Activated T-cell treated with anti-CD3 and anti-CD28 coated beads for 24 hours (primary cell): ENCODE measurements at regions not wholly inside any gene's neighbourhood (a gene's known extent, or its start where the extent isn't known, plus 50 kb on each side); places are given as distances from the start of the nearest gene placed in this dataset.

ENCODE experiments used
- DNase-seq: peaks from one replicate; pipeline ENCODE4 v3.0.0-alpha.2; 2020; ENCODE audit warnings: low read depth

- no peak for DNase-seq
Measured at GRCh38 chr10:117927332-117927731, 119.4 kb downstream of the RAB11FIP2 start.

- no peak for DNase-seq
Measured at GRCh38 chr10:117927871-117928270, 118.9 kb downstream of the RAB11FIP2 start.

GRCh38 chr10:117928281-117928680, 118.5 kb downstream of the RAB11FIP2 start:
- no peak for DNase-seq

- no peak for DNase-seq
Measured at GRCh38 chr10:117928741-117929140, 118.0 kb downstream of the RAB11FIP2 start.

- DNase-seq, result no peak
Measured at GRCh38 chr10:117929327-117930067, 117.2 kb downstream of the RAB11FIP2 start.

- no peak for DNase-seq
Measured at GRCh38 chr10:117931078-117931477, 115.7 kb downstream of the RAB11FIP2 start.

- no peak for DNase-seq
Measured at GRCh38 chr10:117933036-117933435, 113.7 kb downstream of the RAB11FIP2 start.

- no peak for DNase-seq
Measured at GRCh38 chr10:117934477-117934876, 112.3 kb downstream of the RAB11FIP2 start.

GRCh38 chr10:117936141-117936540, 110.6 kb downstream of the RAB11FIP2 start:
- DNase-seq, result no peak

GRCh38 chr10:117936566-117936965, 110.2 kb downstream of the RAB11FIP2 start:
- DNase-seq, result no peak

GRCh38 chr10:117936976-117937375, 109.8 kb downstream of the RAB11FIP2 start:
- no peak for DNase-seq

GRCh38 chr10:117938104-117938503, 108.6 kb downstream of the RAB11FIP2 start:
- DNase-seq, result no peak

- no peak for DNase-seq
Measured at GRCh38 chr10:117942226-117942625, 104.5 kb downstream of the RAB11FIP2 start.

GRCh38 chr10:117944676-117945447, 101.9 kb downstream of the RAB11FIP2 start:
- DNase-seq, result no peak

GRCh38 chr10:117945651-117946050, 101.1 kb downstream of the RAB11FIP2 start:
- DNase-seq, result no peak

- no peak for DNase-seq
Measured at GRCh38 chr10:117946525-117947070, 100.1 kb downstream of the RAB11FIP2 start.

- DNase-seq, result no peak
Measured at GRCh38 chr10:117948493-117948892, 98.2 kb downstream of the RAB11FIP2 start.

GRCh38 chr10:117950408-117950807, 96.3 kb downstream of the RAB11FIP2 start:
- DNase-seq, result no peak
